GM12872 (cell line): ENCODE measurements at regions not wholly inside any gene's neighbourhood (a gene's known extent, or its start where the extent isn't known, plus 50 kb on each side); places are given as distances from the start of the nearest gene placed in this dataset.
A peak's percentile ranks its signal among the peaks of the same experiment; 100 is the strongest.

Experiments
- TF ChIP-seq, protein P1 (sequence below): IDR thresholded peaks from 3 replicates; pipeline ENCODE4 v1.5.1; 2011; ENCODE audit warnings: low read depth, mild to moderate bottlenecking, low read length, moderate library complexity; ENCODE audit not compliant: insufficient read depth

DNA sequence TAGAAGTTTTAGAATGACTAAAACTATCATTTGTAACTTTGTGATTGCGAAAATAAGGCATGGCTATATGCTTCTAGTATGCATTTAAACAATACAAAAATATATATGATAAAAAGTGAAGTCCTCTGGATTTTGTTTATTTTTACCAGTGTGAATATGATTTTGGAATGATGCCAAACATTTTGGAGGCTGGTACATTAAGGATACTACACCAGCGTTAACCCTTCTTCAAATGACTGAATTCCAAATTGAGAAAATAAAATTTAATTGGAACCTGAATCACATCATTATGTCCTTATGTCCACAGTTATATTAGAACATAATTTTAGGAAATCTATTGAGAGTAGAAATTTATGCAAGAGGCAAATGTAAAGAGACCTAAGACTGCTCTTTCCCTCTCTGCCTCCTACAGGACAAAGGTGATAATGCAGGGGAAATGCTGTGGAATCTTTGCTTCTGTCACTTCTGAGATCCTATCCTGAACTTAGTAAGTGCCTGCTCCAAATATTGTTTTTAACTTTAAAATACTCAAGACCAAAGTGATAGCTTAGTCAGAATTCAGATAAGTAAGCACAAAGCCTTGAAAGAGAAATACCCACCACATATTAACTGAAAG is 121.1 kb upstream of the NANOGP8 start:
- TF ChIP-seq, protein P1, sequence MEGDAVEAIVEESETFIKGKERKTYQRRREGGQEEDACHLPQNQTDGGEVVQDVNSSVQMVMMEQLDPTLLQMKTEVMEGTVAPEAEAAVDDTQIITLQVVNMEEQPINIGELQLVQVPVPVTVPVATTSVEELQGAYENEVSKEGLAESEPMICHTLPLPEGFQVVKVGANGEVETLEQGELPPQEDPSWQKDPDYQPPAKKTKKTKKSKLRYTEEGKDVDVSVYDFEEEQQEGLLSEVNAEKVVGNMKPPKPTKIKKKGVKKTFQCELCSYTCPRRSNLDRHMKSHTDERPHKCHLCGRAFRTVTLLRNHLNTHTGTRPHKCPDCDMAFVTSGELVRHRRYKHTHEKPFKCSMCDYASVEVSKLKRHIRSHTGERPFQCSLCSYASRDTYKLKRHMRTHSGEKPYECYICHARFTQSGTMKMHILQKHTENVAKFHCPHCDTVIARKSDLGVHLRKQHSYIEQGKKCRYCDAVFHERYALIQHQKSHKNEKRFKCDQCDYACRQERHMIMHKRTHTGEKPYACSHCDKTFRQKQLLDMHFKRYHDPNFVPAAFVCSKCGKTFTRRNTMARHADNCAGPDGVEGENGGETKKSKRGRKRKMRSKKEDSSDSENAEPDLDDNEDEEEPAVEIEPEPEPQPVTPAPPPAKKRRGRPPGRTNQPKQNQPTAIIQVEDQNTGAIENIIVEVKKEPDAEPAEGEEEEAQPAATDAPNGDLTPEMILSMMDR: peak; percentile 67

DNA sequence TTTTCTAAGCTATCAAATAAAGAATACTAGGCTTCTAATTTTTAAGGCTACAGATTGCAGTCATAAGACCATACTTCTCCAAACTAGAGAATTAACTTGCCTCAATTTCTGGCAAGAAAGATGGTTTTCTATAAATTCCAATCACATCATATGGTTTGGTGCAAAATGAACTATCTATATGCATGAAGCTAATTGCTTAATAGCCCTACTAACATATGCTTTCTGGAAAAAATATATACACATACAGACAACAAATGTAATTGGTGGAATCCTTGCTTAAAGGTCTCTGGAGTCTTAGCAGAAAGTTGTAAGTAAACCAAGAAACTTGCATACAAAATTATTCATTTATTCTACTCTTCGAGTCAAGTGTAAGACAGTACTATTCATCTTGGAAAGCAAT is 113.1 kb upstream of the NANOGP8 start:
- TF ChIP-seq, protein P1: no peak

DNA sequence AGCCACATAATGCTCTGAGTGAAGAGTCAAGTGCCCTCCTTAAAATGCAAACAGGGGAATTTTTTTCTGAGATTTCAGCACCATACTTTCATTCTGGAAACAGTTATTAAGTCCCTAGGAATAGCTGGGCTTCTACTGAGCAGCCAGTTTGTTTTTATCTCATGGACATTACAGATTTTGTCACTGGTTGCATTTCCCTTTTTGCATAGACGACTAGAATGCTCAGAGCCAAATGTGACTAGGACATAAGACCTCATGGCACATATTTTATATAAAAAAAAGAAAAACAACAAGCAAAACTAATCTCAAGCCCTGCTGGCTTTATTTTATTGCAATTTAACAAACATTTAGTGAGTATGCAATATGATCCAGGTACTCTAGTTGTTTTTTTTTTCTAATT is 112.7 kb upstream of the NANOGP8 start:
- TF ChIP-seq, protein P1: no peak

DNA sequence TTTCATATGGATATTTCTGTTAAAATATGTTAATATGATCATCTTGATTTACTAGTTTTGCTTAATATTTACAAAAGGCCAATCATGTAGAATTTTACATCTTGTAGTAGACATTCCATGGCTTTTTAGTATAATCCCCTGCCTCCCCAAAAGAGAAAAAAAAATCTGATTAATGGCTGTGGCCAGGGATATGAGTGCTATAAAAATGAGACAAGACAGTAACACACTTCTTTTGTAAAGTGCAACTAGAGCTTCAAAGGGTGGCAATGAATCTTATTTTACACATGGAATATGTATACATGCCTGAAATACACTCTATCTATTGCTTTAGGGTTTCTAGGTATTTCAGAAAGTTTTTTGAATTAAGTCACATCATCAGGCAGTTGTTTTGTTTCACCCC is 112.2 kb upstream of the NANOGP8 start:
- TF ChIP-seq, protein P1: no peak

DNA sequence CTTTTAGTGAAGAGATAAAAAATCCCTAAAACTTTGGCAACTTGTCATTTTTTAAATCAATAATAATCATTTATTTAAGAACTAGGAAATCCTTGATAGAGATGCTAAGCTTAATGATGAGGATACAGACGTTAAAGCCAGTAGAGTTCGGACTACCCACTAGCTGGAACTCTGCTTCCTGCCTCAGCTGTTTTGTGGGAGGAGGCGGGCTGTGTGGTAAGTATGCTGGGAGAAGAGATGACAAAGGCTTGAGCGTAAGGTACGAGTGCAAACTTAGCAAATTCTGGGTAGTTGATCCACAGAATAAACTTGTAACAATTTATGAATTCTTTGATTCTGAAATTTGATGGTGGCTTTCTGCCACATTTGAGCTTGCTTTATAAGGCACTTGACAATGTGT is 111.2 kb upstream of the NANOGP8 start:
- TF ChIP-seq, protein P1: no peak

DNA sequence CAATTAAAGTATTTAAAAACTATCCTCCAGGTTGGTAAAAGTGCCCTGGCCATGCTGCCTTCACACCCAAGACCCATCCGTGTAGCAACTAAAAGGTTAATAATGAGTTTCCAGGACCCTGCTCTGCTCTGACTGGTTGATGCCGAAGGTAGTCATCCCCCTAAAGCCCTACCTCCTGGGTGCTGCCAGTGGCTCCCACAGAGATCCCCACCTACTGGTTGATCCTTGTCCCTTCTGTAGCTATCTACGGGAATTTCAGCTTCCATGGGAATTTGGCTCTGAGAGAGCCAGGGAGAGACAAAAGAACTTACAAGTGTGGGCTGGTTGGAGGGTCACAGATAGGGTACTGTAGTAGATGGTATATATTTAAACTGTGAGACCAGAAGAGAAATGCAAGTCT is 110.6 kb upstream of the NANOGP8 start:
- TF ChIP-seq, protein P1: no peak

DNA sequence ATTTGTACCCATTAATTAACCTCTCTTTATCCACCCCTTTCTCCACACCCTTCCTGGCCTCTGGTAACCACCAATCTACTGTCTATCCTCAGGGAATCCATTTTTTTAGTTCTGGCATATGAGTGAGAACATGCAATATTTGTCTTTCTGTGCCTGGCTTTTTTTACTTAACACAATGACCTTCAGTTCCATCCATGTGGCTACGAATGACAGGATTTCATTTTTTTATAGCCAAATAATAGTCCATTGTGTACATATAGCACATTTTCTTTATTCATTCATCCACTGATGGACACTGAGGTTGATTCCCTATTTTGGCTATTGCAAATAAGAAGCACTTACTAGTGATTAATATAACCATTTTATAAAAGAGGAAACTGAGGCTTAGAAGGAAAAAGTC is 109.9 kb upstream of the NANOGP8 start:
- TF ChIP-seq, protein P1: no peak
